HG03432 (cell line): ENCODE measurements at regions not wholly inside any gene's neighbourhood (a gene's known extent, or its start where the extent isn't known, plus 50 kb on each side); places are given as distances from the start of the nearest gene placed in this dataset.
"Not testable (repeated sequence)": the region's sequence is repeated elsewhere in the genome, so short reads cannot be mapped to it uniquely, and the experiment has no call there.

Experiments used
- ATAC-seq: cut with Tn5 transposase; IDR thresholded peaks from one replicate; pipeline ENCODE4 v1.9.1; 2021; ENCODE audit warnings: mild to moderate bottlenecking, moderate library complexity; ENCODE audit not compliant: unreplicated experiment

DNA sequence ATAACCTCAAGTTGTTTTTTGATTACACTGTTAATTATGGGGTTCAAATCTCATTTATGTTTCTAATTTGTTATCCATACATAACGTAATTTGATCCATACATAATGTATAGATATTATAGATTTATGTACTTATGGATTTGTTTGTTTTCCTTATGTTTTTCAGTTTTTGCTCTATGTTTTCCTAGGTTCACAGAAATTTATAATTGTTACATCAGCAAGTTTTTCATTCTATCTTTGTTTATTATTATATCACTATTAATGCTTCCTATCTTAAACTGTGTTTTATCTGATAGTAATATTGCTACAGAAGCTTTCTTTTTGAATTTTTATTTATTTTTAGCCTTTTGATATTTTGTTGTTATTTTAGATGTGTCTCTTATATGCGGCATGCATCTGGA is 194.3 kb upstream of the SOX21 start:
- ATAC-seq: no peak

DNA sequence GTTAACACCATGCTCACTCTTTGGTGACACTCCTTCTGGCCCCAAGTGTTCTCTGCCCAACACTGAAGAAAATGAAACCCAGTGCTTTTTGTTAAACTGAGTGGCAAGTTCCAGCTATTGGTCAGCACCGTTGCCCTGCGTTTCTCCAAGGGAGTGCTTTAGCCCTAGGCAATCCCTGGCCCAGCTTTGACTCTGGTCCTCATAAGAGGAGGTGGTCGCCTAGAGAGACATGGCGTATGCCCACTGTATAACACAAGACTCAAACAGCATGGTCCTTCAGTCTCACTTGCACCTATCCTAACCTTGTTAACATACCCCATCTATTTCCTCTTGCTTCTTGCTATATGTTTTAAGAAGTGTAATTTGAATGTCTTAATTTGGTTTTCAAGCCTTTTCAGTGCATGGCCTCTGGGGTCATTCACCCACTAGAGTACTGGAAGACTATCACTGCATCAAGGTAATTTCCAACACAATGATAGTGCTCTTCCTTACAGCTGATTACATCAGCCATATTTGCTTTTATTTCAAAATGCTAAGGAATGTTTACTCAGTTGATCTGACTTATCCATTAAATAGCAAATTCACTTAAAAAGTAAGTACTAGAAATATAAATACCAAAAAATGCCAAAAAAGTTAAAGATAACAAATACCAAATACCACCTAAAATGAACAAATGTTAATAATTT is 190.5 kb upstream of the SOX21 start:
- ATAC-seq: no peak

DNA sequence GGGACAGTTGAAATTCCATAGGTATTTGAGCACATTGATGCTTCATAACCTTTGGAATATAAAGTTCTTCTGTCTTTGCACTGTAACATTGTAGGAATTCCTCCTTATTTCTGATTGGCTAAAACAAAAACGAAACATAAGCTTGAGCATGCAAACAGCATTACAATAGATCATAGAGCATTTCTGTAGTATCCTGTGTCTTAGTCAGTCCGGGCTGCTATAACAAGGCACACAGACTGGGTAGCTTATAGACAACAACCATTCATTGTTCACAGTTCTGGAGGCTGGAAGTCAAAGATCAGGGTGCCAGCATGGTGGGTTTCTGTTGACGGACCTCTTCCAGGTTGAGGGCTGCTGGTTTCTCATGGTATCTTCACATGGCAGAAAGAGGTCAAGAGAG is 188.7 kb upstream of the SOX21 start:
- no peak for ATAC-seq

DNA sequence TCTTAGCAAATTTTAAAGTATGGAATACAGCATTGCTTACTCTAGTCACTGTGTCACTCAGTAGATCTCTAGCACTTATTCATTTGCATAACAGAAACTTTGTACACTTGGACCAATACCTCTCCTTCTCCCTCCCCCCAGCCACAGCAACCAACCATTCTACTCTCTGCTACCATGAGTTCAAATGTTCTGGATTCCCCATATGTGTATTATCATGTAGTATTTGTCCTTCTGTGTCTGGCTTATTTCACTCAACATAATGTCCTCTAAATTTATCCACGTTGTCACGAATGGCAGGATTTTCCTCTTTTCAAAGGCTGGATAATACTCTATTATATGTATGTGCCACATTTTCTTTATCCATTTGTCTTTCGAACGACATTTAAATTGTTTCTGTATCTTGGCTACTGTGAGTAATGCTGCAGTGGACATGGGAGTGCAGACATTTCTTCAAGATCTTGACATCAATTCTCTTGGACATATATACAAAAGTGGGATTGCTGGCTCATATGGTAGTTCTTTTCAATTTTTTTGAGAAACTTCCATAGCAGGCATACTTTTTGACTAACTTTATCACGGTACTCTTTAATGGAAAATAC is 184.5 kb upstream of the SOX21 start:
- no peak for ATAC-seq

DNA sequence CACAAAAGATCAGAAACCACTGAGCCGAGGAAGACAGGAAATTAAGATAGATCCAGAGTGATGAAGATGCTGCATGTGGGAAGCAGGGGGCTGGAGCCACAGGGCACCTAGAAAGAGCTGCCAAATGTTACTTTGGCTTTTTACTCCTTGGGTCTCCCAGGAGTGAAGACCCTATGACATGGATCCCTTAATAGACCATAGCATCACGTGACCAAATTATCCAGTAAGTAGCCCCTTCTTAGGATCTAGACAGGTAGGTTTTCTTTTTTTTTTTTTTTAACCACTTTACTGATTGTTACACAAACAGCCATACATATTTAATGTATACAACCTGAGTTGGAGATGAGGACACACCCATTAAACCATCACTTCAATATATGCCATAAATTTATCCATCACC is 183.9 kb upstream of the SOX21 start:
- no peak for ATAC-seq

DNA sequence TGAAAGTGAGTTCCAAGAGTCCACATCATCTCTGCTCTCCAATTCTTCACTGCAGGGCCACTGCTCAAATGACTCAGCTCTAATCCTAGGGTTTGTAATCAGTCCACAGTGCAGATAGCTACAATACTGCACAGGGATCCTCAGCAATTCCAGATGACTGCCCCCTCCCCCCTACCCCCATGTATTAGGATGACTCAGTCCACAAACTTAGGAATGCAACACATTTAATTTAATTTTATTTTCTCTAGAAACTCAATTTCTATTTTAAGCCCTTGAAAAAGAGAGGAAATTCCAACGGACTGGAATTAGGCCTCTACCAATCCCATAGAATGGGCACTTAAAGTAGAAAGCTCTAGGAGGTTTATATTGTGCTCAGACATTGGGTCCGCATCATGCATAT is 173.8 kb upstream of the SOX21 start:
- ATAC-seq: no peak

DNA sequence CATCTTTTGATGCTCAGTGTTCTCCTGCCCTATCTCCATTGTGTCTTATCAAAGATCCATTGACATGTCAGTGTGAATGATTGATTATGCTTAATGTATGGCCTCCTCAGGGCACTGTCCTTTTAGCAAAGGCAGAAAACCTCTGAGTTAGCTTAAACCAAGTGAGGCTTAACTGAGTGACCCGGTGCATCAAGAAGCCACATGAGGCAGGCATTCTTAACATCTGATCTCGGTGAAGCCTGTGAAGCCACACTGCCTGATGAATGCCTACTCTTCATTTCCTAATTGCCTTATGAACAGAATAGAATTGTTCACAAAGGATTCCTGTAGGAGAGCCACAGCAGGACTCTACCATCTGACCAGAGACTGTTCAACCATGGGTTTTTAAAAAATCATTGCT is 168.1 kb upstream of the SOX21 start:
- no peak for ATAC-seq

DNA sequence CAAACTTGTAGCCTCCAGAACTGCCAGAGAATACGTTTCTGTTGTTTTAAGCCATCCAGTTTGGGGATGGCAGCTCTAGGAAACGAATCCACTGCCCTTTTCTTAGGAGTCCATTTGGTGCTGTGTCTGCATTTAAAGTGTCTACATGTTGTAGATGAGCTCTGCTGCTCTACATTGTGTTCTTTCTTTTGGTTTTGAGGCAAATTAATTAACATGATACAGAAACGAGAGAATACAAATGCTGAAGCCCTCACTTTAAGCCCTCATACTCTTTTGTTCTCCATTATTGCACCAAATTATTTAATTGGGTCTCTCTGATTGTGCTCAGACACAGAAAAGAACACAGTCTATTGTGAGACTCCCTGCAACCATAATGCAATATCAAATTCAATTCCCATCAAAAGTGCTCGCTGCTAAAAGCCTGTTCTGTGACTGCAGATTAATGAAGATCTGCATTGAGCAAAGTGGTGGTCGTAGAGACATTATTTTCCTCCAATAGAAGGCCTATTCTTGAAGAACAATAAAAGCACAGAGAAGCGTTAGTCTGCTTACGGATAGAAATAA is 166.3 kb upstream of the SOX21 start:
- ATAC-seq: no peak

DNA sequence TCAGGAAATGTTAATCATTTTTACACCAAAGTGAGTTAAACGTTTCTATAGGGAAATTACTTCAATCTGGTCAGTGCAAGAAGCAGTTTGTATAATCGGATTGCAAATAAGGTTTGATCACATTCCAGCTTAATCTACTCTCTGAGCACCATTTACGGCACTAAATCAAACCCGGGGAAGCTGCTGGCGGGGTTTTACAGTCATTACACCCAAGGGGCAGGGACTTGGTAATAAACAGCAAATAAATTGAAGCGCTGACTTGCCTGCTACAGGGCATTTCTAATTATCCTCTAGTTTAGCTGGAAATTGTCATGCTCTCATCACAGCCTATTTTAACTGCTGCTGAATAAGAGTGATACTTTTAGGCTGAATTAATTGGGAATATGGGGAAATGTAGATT is 152.1 kb upstream of the SOX21 start:
- no peak for ATAC-seq

DNA sequence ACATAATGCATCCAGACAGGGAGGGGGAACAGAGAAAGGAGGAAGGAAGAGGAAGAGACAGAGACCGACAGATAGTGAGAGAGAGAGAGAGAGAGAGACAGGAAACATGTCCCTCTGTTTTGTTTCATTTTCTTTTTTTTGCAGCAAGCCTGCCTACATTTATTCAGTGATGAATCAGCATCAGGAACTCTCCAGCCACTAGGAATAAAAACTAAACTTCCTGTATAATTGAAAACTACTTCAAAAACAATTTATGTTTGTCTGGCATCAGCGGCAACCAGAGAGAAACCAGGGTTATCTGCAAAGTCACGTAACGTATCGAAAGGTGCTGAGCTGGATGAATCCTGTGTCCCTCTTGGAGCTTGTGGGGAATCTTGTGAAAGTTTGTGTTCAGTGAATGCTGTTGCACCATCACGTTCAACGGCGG is 148.6 kb upstream of the SOX21 start:
- peak; percentile 76 for ATAC-seq

DNA sequence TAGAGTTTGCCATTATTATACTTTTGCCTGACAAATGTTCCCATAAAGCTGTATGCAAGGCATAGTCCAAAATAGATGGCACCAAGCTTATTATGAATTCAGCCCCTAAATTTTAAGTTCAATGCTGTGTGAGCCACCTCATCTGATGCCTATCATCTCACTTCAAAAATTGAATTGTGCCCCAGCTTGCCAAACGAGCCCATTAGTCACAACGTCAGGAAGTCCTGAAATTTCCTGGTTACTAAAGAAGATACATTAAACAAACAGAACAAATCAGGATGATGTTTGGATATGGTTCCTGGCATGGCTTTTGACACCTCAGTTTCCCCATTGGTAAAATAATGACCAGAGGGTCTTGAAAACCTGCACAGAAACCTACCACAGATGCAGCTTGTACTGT is 147.5 kb upstream of the SOX21 start:
- ATAC-seq: no peak

DNA sequence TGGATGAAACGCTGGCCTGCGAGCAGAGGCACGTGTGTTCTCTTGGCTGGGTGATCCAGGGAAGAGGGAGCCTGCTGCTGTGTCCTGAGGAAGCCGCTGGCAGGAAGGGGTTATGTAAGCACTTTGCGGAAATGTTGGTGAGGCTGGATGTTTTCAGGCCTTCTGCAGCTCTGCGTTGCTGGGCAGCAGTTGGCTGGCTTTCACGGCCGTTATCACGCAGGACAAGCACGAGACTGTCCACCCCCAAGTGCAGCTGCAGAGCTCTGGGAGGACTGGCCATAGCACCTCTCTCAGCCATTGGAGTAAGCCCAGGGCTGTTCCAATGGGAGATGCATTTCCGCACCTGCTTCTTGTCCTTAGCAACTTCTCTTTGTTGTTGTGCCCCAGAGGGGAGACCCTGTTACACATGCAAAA is 146.9 kb upstream of the SOX21 start:
- no peak for ATAC-seq

DNA sequence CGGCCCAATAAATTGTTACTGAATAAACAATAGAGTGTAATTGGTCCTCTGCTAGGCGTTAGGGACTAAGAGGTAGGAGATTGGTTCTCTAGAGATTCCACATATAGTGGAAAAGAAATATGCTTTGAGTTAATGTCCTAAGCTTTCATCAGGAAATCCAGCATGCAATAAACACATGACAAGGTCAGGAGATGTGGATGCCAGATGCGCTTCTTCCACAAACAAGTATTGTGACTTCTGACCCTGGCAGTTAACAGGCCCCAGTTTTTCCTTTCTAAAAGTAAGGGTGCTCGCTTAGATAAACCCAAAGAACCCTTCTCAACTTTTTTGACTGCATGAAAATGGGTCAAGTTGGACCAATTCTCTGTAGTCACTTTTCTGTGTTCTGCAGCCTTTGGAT is 146.5 kb upstream of the SOX21 start:
- no peak for ATAC-seq

DNA sequence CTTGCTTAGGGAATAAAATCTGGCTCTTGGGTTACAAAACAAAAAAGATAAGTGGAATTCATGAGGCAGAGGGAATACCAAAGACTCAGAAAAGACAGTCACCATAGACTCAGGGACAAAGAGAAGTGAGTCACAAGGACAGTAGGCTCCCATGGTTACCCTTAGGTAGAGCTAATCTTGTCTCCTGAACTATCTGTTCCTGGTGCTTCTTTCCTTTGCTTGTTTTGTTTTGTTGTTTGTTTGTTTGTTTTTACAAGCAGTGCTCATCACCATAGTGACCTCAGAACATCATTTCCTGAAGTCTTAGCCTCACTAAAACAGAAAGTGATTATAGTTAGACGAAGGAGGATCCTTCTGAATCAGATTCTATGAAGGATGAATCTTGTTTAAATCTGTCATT is 142.3 kb upstream of the SOX21 start:
- no peak for ATAC-seq

DNA sequence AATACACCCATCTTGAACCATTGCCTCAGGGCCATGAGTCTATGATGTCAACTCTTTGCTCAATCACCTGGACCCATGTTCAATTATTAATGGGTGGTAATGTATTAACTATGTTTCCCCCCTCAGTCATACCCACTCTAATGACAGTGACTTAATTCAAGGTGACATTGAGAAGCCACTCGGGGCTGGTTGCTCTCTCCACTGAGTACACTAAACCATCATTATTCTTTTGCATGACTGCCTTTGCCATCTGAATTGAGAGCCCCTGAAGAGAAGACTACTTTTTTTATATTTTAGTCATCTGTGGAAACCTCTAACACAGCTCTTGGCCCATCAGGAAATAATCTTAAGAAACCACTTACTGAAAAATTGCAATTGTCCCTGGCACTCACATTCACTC is 139.2 kb upstream of the SOX21 start:
- no peak for ATAC-seq

DNA sequence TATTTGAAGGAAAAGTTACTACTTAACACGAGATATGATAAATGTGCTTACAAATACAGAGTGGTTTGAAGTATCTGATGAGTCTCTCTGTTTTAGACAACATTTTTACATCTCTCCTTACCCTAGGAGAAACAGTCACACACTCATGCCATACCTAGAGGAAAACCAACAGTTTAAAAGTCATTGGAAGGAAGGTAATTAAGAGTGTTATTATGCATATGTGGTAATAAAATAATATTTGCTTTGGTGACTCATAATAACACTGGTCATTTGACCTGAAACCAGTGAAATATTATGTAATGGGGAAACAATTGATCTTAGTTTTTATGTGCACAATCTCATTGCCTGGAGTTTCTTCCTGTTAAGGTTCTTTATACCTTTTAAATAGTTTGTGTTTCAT is 136.9 kb upstream of the SOX21 start:
- ATAC-seq: no peak

DNA sequence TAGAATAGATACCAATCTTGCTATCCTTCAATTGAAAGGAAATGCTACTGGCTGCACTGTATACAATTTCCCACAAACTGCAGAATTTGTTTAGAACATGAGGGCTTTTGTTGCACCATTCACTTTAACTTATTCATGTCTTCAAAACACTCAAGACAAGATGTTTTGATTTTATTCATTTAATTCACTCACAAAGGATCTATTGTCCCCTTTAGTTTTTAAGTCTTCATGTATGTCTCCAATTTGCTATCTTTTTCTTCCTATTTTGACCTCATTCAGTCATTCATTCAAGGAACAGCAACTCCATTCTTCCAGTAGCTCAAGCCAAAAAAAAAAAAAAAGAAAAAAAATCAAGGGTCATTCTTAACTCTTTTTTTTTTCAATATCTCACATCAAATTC is 130.6 kb upstream of the SOX21 start:
- no peak for ATAC-seq

DNA sequence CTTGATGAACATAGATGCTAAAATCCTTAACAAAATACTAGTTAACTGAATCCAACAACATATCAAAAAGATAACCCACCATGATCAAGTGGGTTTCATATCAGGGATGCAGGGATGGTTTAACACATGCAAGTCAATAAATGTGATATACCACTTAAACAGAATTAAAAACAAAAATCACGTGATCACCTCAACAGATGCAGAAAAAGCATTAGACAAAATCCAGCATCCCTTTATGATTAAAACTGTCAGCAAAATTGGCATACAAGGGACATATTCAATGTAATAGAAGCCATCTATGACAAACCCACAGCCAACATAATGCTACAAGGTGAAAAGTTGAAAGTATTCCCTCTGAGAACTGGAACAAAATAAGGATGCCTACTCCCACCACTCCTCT is 124.7 kb upstream of the SOX21 start:
- not testable (repeated sequence) for ATAC-seq

DNA sequence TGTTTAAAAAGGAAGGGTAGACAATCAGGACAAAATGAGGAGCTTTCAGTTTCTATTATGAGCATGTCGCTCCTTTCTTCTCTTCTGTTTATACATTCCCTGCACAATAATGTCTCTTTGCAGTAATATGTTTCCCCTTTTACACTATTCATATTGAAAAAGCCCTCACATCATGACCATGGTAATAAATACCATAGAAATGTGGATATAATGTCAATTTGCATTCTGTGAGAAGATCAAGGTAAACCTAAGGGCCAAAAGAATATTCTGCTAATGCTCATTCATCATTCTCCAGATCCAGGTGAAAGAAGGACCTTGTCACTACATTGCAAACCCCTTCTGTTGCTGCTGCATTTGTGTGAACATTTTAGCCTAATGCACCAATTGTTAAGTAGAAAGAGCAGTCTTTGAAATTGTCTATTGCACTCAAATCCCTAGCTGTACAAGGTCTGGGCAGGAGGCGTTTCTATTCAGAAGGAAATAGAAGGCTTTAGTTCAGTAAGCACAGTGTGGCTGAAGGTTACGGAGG is 117.6 kb upstream of the SOX21 start:
- no peak for ATAC-seq

DNA sequence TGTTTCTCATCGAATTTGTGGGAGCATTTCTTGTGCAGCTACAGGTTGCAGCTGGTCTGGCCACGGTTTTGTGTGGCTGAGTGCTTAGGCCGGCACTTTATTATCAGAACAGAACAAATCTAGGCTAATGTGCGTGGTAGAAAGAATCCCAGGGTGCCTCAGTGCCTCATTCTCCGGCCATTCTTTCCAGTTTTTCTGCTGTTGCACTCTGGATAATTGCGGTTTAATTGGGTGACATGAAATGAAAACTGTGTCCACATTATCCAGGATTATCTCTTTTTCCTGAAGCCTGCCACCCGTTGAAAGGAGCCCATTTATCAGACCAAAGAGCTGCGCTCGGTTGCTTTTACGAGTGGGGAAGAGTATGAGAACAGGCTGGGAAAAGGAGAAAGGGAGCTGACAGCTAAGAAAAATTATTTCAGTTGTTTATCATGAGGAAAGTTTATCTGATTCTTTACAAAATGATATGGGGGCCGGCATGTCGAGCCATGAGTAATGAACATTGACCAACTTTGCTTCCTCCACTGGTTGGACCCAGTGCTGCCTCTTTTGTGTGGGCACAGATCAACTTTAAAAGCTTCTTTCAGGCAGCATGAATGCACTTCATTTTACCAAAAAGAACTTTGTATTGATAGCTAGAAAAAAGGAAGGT is 117.0 kb upstream of the SOX21 start:
- no peak for ATAC-seq

DNA sequence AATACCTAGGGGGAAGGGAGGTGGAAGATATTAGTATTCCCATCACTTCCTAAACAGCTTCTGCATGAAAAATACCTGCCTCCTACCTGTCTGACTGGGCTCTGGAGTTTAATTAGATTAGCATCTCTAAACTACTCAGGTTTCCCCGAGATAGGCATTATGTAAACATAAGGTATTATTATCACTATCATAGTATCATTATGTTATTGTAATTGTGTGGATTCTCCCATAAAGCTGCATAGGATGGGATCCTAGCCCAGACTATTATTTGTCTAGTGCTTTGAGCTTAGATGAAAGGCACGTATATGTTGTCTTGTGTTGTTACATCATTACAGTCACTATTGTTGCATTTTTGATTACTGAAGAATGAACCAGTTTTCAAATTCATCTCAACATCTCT is 115.2 kb upstream of the SOX21 start:
- no peak for ATAC-seq

DNA sequence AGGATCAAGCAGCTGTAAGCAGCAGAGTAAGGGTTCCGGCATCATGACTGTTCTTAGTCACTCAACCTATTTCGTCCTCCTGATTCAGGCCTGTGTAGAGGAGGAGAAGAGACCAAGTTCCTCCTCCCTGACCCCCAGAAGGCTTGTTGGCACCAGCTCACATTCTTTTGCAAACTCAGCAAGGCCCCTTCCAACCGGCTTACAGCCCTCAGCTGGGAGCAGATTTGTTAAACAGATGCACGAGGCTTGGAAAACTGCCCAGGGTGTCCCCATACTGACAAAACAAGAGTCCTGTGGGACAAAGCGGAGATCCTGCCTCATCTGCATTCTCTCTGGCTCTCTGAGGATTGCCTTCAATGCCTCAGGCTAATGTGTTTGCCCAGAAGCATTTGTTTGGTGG is 113.2 kb upstream of the SOX21 start:
- ATAC-seq: no peak
